ENCODE measurements at regions not wholly inside any gene's neighbourhood (a gene's known extent, or its start where the extent isn't known, plus 50 kb on each side); places are given as distances from the start of the nearest gene placed in this dataset.

DNA sequence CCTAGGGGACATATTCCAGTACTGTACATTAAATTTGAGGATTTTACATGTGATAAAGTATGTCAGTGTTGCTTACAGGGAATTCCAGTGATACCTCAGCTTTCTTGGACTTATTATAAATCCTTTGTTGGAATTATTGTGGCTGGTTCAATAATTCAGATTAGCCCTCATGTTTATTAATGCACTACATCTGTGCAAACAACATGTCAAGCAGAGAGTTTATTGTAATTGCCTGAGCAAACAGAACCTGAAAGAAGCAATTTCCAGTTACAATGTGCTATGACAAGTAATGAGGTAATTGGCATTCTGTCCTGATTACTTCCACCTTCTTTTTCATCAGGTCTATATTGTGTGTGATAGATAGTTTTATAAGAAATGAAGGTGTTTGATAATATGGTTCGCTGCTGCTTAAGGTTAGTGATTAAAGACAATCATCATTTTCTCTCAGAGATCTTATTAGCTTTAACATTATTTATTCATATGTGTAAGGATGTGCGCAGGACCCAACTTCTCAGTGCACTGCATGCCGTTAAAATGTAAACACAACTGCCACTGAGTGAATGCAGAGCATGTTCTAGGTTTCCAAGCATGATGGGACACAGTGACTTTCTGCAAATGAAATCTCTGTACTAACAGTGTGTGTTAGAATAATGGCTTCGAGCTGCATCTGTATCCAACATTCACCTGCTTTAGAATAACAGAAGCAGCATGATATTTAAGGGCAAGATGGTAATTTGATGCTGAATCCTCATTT, 973.7 kb upstream of the POU3F3 start:
- Histone ChIP-seq H3K4me2 (no peak overlapping the region), H3K27me3 (no peaks in the 10 kb centered on the region), H3K27ac (no peak overlapping the region), H3K4me3 (no peak overlapping the region), H3K9ac (no peak overlapping the region), H3K4me1 (no peaks in the 10 kb centered on the region), H4K20me1 (no peaks in the 10 kb centered on the region), H3K36me3 (no peaks in the 10 kb centered on the region), H3K9me3 (replicated peaks in 1 of 11) (no peaks in the 10 kb centered on the region)
- TF ChIP-seq Cebpa-rat (IDR thresholded peaks at IDR 0.05): no peak

DNA sequence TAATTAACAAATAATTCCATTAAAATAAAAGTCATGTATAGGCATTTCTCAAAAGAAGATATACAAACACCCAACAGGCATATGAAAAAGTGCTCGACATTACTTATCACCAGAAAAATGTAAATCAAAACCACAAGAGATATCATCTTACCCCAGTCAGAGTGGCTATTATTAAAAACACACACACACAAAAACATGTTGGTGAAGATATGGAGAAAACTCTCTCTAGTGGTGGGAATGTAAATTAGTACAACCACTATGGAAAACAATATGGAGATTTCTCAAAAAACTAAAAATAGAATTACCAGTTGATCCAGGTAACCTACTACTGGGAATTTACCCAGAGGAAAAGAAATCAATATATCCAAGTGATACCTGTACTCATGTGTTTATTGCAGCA, 966.3 kb upstream of the POU3F3 start:
- no peak overlapping the region for H3K9ac ChIP-seq
- H4K20me1 ChIP-seq: no peaks in the 10 kb centered on the region
- no peak overlapping the region for H3K4me2 ChIP-seq
- no peaks in the 10 kb centered on the region for H3K36me3 ChIP-seq
- no peaks in the 10 kb centered on the region for H3K9me3 ChIP-seq (replicated peaks in 1 of 11)
- H3K27me3 ChIP-seq: no peaks in the 10 kb centered on the region
- H3K4me3 ChIP-seq: no peak overlapping the region
- no peaks in the 10 kb centered on the region for H3K4me1 ChIP-seq
- no peak for TF ChIP-seq Cebpa-rat (IDR thresholded peaks at IDR 0.05)
- H3K27ac ChIP-seq: no peak overlapping the region

DNA sequence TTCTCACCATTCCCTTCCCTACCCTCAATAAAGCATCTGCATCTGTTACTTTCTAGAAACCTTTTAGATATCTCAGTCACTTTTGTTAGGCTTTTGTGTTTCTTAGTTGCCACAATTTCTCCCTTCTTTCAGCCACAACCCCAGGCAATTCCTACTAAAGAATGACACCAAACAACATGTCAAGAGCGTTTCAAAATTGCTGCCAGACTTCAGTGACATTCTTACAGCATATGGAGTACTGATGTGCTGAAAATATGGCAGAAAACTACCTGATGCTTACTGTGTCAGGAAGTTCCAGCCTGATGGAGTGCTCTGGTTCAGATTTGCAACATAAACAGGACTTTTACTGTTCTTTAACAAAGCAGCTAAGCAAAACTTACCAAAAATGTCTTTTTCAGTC, 957.7 kb upstream of the POU3F3 start:
- no peak overlapping the region for H3K4me3 ChIP-seq
- H3K4me1 ChIP-seq: no peaks in the 10 kb centered on the region
- no peak for TF ChIP-seq Cebpa-rat (IDR thresholded peaks at IDR 0.05)
- H3K36me3 ChIP-seq: no peaks in the 10 kb centered on the region
- H3K27ac ChIP-seq: no peak overlapping the region
- no peaks in the 10 kb centered on the region for H3K9me3 ChIP-seq (replicated peaks in 1 of 11)
- no peak overlapping the region for H3K9ac ChIP-seq
- no peaks in the 10 kb centered on the region for H3K27me3 ChIP-seq
- H3K4me2 ChIP-seq: no peak overlapping the region
- no peaks in the 10 kb centered on the region for H4K20me1 ChIP-seq

DNA sequence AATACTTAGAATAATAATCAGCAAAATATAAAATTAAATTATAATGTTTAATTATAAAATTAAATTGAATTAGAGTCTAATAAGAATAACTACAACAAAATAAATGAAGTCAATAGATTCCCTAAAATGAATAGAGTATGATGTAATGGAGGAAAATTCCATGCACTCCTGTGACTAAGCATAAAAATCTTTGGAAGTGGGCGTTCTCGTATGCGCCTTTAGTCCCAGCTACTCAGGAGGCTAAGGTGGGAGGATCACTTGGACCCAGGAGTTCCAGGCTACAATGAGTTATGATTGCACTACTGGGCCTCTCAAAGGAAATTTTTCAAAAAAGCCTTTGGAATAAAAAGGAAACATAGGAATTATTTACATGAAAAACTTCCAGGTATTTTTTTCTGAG, 955.4 kb upstream of the POU3F3 start:
- Histone ChIP-seq H3K27me3 (no peaks in the 10 kb centered on the region), H3K27ac (no peak overlapping the region), H3K4me2 (no peak overlapping the region), H3K36me3 (no peaks in the 10 kb centered on the region), H3K9me3 (replicated peaks in 1 of 11) (no peaks in the 10 kb centered on the region), H4K20me1 (no peaks in the 10 kb centered on the region), H3K9ac (no peak overlapping the region), H3K4me3 (no peak overlapping the region), H3K4me1 (no peaks in the 10 kb centered on the region)
- TF ChIP-seq Cebpa-rat (IDR thresholded peaks at IDR 0.05): no peak

DNA sequence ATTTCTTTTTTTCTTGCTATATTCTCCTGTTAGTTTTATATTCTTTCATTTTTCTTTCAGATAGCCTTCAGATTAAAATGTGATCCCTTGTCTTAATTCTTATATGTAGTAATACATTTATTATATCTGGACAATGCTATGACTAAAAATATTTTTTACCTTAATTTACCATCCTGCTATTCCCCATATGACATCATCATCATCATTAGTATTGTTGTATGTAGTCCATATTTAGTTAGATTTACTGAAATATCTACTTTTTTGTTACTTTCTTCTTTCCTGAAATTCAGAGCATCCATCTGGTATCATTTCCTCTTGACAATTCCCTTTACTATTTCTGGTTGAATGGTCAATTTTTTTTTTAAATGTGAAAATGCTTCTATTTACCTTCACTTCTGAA, 951.6 kb upstream of the POU3F3 start:
- no peak overlapping the region for H3K9ac ChIP-seq
- H3K9me3 ChIP-seq (replicated peaks in 1 of 11): no peaks in the 10 kb centered on the region
- H3K4me3 ChIP-seq: no peak overlapping the region
- H3K27ac ChIP-seq: no peak overlapping the region
- no peaks in the 10 kb centered on the region for H4K20me1 ChIP-seq
- H3K4me1 ChIP-seq: no peaks in the 10 kb centered on the region
- no peaks in the 10 kb centered on the region for H3K27me3 ChIP-seq
- H3K36me3 ChIP-seq: no peaks in the 10 kb centered on the region
- no peak for TF ChIP-seq Cebpa-rat (IDR thresholded peaks at IDR 0.05)
- H3K4me2 ChIP-seq: no peak overlapping the region

DNA sequence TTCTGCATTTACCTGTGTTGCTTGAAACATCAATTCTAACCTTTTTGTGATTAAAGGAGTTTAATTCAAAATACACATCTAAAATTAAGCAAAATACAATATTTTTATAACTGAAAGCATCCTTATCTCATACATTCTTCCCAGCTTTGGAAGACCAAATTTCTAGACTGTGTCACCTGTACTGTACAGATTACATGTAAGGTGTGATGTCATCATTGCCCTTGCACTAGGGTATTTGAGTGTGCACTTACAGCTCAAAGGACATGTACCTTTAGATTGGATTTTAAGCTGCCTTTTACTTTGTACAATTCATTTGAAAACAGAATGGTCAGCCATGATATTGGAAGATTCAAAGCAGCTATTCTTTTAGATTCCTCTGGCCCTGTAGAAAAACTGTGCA, 932.8 kb upstream of the POU3F3 start:
- no peak for TF ChIP-seq Cebpa-rat (IDR thresholded peaks at IDR 0.05)
- no peaks in the 10 kb centered on the region for H3K4me1 ChIP-seq

DNA sequence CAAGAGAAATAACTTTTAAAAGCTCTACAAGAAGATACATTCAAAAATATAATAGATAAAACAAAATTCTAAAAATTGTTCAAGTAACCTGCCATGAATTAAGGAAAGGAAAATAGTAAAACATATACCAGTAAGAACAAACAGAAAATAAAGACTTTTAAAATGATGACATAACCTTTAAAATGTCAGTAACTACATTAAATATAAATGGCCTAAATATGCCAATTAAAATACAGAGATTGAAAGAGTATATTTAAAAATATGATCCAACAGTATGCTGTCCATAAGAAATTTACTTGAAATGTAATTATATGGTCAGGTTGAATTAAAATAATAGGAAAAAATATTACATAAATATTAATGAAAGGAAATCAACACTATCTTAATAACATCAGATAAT, 911.7 kb upstream of the POU3F3 start:
- H3K36me3 ChIP-seq: no peaks in the 10 kb centered on the region
- H3K4me3 ChIP-seq: no peak overlapping the region
- H3K9me3 ChIP-seq (replicated peaks in 1 of 11): peaks cover 0 to 15% (median 5%) of the 10 kb centered on the region in 11 experiments; a peak in 8 of 22 replicates
- no peaks in the 10 kb centered on the region for H4K20me1 ChIP-seq
- no peaks in the 10 kb centered on the region for H3K4me1 ChIP-seq
- no peak overlapping the region for H3K4me2 ChIP-seq
- no peaks in the 10 kb centered on the region for H3K27me3 ChIP-seq
- no peak overlapping the region for H3K9ac ChIP-seq
- H3K27ac ChIP-seq: no peak overlapping the region
- no peak for TF ChIP-seq Cebpa-rat (IDR thresholded peaks at IDR 0.05)

More for the DNA sequence above, 932.8 kb upstream of the POU3F3 start:
- Histone ChIP-seq H4K20me1 (no peaks in the 10 kb centered on the region), H3K9ac (no peak overlapping the region), H3K27ac (no peak overlapping the region), H3K9me3 (replicated peaks in 1 of 11) (peaks cover 0 to 3% (median 0%) of the 10 kb centered on the region in 11 experiments; a peak in 1 of 22 replicates), H3K27me3 (no peaks in the 10 kb centered on the region), H3K36me3 (no peaks in the 10 kb centered on the region), H3K4me2 (no peak overlapping the region), H3K4me3 (no peak overlapping the region)

DNA sequence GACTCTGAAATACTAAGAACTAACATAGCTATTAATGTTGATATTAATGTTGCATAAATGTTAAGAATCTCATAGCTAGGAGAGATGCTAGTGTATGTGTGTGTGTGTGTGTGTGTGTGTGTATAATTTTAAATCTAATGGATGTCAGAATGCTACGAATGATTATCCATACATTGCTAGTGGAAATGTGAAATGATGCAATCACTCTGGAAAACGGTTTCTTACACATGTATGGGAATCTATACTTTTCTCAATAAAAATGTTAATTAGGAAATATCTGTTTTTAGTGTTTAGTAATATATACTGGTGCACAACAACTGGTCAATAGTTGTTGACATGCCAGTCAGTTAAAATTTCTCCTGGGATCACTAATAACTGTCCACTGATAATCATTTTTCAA, 908.8 kb upstream of the POU3F3 start:
- no peaks in the 10 kb centered on the region for H4K20me1 ChIP-seq
- H3K27me3 ChIP-seq: no peaks in the 10 kb centered on the region
- no peak overlapping the region for H3K27ac ChIP-seq
- no peak for TF ChIP-seq Cebpa-rat (IDR thresholded peaks at IDR 0.05)
- no peak overlapping the region for H3K4me2 ChIP-seq
- H3K9ac ChIP-seq: no peak overlapping the region
- H3K36me3 ChIP-seq: no peaks in the 10 kb centered on the region
- H3K9me3 ChIP-seq (replicated peaks in 1 of 11): peaks cover 0 to 15% (median 5%) of the 10 kb centered on the region in 11 experiments; a peak in 8 of 22 replicates
- H3K4me3 ChIP-seq: no peak overlapping the region
- no peaks in the 10 kb centered on the region for H3K4me1 ChIP-seq

DNA sequence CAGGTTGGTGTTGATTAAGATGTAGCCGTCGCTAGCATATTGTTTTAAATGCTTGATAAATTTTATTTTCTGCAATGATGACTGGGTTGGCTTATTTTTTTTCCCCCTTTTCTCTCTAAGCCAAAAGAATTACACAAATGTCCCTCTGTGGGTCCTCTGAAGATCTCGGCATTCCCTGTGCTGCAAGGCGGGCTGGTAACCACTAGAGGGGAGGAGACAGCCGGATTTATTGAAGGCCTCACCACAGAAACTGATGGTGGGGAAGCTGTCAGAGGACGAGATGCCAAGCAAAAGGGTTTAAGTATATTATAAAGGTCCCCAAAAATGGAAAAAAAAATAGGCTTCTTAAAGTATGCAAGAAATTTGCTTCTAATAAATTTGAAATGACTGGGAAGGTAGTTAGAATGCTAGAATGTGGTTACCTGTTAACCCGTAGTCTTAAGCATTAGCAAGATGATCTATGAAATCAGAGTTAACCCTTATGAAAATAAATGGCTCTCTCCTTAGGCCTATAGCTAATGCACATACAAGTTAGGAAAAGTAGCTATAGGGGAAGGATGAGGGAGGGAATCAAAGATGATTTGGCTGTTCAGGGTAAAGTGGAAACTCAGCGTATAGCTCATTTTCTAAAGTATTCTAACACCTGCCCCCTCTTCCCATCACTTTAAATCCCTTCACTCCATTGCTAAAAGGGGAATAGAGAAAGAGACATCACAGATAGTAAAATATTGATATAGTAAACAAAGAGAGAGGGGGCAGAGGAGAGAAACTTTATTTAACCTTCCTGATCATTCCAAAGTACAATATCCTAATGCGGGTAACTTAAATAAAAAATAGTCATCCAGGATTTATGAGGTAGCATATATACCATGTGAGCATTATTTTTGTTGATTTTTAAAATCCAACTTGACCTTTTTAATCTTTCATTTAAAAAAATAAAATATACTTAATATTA, 894.5 kb upstream of the POU3F3 start:
- no peaks in the 10 kb centered on the region for H3K27me3 ChIP-seq
- H3K4me2 ChIP-seq: no peak overlapping the region
- TF ChIP-seq Cebpa-rat (IDR thresholded peaks at IDR 0.05): no peak
- no peaks in the 10 kb centered on the region for H4K20me1 ChIP-seq
- no peaks in the 10 kb centered on the region for H3K4me1 ChIP-seq
- H3K9ac ChIP-seq: no peak overlapping the region
- no peaks in the 10 kb centered on the region for H3K9me3 ChIP-seq (replicated peaks in 1 of 11)
- no peaks in the 10 kb centered on the region for H3K36me3 ChIP-seq
- no peak overlapping the region for H3K4me3 ChIP-seq
- H3K27ac ChIP-seq: no peak overlapping the region

Measured in BLaER1 treated with 17β-estradiol and CSF1 and Interleukin-3, amounts not matched to agents 10 nM and 100 nM (cell line).